ENCODE measurements at regions not wholly inside any gene's neighbourhood (a gene's known extent, or its start where the extent isn't known, plus 50 kb on each side); places are given as distances from the start of the nearest gene placed in this dataset.

DNA sequence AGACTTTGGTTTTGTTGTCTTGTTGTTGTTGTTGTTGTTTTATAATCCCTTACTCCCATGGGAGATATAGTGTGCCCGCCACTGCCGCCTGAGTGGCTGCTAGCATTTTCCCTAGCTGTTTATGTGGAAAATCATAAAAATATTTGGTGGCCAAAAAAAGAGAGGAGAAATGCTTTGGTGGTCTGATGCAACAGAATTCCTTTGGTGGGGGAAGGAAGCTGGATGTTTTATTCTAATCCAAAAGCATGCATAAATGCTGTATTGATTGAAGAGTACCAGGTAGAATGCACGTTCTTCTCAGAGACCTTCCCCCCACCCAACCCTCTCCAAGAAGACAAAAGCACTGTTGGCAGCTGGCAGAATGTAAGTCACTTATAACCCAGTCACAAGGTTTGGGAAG, 93.2 kb downstream of the C17orf67 start:
- TF ChIP-seq POLR2AphosphoS5 (IDR thresholded peaks at IDR 0.05; ENCODE audit: low read depth, low read length) (no peak), SIN3A (IDR thresholded peaks at IDR 0.05; ENCODE audit: borderline replicate concordance, insufficient read depth, low read length) (no peak), TAF1 (IDR thresholded peaks at IDR 0.05; ENCODE audit: borderline replicate concordance, insufficient read depth, low read length) (no peak)
- TF ChIP-seq, protein P1, sequence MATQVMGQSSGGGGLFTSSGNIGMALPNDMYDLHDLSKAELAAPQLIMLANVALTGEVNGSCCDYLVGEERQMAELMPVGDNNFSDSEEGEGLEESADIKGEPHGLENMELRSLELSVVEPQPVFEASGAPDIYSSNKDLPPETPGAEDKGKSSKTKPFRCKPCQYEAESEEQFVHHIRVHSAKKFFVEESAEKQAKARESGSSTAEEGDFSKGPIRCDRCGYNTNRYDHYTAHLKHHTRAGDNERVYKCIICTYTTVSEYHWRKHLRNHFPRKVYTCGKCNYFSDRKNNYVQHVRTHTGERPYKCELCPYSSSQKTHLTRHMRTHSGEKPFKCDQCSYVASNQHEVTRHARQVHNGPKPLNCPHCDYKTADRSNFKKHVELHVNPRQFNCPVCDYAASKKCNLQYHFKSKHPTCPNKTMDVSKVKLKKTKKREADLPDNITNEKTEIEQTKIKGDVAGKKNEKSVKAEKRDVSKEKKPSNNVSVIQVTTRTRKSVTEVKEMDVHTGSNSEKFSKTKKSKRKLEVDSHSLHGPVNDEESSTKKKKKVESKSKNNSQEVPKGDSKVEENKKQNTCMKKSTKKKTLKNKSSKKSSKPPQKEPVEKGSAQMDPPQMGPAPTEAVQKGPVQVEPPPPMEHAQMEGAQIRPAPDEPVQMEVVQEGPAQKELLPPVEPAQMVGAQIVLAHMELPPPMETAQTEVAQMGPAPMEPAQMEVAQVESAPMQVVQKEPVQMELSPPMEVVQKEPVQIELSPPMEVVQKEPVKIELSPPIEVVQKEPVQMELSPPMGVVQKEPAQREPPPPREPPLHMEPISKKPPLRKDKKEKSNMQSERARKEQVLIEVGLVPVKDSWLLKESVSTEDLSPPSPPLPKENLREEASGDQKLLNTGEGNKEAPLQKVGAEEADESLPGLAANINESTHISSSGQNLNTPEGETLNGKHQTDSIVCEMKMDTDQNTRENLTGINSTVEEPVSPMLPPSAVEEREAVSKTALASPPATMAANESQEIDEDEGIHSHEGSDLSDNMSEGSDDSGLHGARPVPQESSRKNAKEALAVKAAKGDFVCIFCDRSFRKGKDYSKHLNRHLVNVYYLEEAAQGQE (IDR thresholded peaks at IDR 0.05; ENCODE audit: insufficient read depth in 1 of 2, low read depth in 2 of 2, low read length in 2 of 2): no peak
